Kidney tubule cell (primary cell): ENCODE measurements at regions not wholly inside any gene's neighbourhood (a gene's known extent, or its start where the extent isn't known, plus 50 kb on each side); places are given as distances from the start of the nearest gene placed in this dataset.

ENCODE experiments used
- DNase-seq: peaks from one replicate; pipeline ENCODE4 v3.0.0-alpha.2; 2018; ENCODE audit warnings: low spot score

DNA sequence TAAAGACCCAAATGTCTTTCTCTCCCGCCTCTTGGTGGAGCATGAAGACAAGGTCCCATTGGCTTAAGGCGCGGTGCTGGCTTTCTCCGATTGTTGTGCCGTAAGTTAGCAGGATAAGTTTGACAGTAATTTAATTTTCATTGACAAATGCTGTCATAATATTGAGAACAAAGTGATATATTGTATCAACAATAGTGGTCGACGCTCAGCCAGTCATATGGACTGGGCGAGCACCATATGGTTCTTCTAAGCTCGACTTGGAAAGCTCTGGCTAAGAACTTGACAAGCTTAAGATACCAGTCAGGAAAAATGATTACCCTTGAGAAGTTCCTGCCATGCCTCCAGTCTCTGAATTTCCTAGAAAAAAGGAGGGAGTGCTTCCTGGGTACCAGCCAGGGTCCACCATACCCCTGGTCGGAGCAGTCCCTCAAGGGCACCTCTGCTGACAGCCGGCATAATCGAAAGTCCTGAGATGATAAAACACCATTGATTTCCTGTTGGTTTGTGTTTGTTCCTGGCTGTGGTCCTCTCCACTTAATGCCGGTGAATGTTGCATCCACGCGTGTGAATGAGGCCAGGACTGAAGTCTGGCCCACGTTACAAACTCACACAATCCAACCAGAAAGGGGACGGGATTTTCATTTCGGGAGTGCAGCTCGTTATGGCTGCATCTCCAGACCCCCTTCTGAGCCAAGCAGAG, 262.1 kb downstream of the ZNF536 start:
- DNase-seq: no peak

- no peak for DNase-seq
Observed at GRCh38 chr19:30631033-30631370, 258.8 kb downstream of the ZNF536 start.

DNA sequence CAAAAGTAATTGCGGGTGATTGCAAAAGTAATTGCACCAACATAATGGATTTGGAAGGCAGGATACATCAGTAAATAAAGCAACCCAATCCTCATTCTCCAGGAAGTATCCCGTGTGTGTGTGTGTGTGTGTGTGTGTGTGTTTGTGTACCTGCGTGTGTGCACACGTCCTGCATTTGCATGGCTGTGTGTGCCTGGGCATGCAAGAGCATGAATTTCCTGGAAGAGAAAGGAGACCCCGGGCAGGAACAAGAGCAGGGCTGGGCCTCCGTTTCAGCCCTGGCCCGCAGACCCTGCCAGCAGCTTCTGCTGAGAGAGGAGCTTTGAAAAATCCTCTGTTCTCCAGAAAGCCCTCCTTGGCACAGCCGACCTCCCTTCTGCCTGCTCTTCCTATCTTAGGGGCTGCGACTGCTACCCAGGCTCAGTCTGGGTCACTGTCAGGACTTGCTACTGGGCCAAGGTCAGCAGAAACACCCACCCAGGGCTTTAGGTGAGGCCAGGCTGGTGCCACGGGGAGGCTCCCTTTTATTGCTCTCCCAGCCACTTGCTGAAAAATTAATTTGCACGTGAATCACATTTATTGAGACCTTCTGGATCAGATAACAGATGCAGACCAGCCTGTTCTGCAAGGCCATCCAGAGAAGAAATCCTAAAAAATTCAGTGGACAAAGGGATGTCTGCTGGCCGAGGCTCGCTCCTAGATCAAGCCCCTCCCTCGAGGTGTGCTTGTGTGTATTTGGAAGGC, 258.3 kb downstream of the ZNF536 start:
- no peak for DNase-seq

- DNase-seq: no peak
Observed at GRCh38 chr19:30629086-30629485, 256.9 kb downstream of the ZNF536 start.

- no peak for DNase-seq
Observed at GRCh38 chr19:30626626-30626966, 254.4 kb downstream of the ZNF536 start.

- DNase-seq: no peak
Observed at GRCh38 chr19:30625947-30626625, 253.9 kb downstream of the ZNF536 start.

- DNase-seq: no peak
Observed at GRCh38 chr19:30622276-30622675, 250.1 kb downstream of the ZNF536 start.

GRCh38 chr19:30621326-30621920, 249.2 kb downstream of the ZNF536 start:
- DNase-seq: no peak

DNA sequence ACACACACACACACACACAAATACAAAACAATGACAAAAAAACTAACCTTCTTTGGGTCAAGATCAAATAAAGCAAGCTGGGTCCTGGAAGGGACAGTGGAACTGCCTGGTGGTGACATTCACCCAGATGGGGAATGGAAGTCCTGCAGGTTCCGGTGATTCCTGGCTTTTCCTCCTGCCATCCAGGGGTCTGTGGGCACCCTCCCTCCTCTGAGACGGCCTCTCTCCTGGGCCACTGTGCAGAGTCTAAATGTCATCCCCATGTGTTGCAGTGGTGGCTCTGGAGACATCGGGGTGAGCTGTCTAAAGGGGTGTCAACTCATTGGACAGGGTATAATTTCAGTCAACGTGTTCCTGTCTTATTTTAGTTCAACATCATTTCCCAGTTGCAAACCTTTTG, 248.2 kb downstream of the ZNF536 start:
- no peak for DNase-seq

DNA sequence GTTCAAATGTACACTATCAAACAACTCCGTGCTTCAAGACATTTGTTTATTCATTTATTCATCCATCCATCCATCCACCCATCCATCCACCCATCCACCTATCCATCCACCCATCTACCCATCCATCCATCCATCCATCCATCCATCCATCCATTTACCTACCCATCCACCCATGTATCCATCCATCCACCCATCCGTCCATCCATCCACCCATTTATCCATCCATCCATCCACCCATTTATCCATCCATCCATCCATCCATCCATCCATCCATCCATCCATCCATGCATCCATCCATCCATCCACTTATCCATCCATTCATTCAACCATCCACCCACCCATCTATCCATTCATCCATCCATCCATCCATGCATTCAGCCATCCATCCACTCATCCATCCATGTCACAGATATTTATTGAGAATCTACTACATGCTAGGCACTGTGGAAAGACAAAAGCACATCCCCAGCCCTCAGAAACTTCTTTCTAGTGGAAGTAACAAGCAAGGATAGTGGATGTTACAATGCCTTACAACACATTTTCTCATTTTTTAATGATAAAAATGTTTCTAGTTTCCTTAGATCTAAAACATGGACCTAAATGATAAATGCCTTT, 237.6 kb downstream of the ZNF536 start:
- DNase-seq: no peak

- no peak for DNase-seq
Observed at GRCh38 chr19:30608471-30608870, 236.3 kb downstream of the ZNF536 start.
